T-cell (primary cell): ENCODE measurements at regions not wholly inside any gene's neighbourhood (a gene's known extent, or its start where the extent isn't known, plus 50 kb on each side); places are given as distances from the start of the nearest gene placed in this dataset.
A peak's percentile ranks its signal among the peaks of the same experiment; 100 is the strongest.

Experiments
- ATAC-seq, 4 experiments: fragments of 200-7000 bp in 3 of 4; fragments of 150-1000 bp in 1 of 4; cut with Tn5 transposase; replicated peaks in 1 of 4; 1 replicate in 3 of 4; 2 replicates in 1 of 4; pipeline ENCODE4 v1.10.0; 2021; ENCODE audit warnings: moderate library complexity in 3 of 4, mild to moderate bottlenecking in 2 of 4, moderate number of reproducible peaks in 1 of 4
- CTCF ChIA-PET, 2 donors: fragments of 300-600 bp; sonication (Branson Sonifier 250); formaldehyde crosslinking; loops; one replicate each; lab custom pipeline; 2022; ENCODE audit warnings: antibody characterized with exemption in 2 of 2; lab: Charles Lee
- POLR2A ChIA-PET, 2 donors: fragments of 300-600 bp; sonication (Branson Sonifier 250); formaldehyde crosslinking; loops; one replicate each; lab custom pipeline; 2022; ENCODE audit warnings: antibody characterized with exemption in 2 of 2; lab: Charles Lee
- DNase-seq, 35 experiments: peaks; one replicate each; pipeline versions ENCODE4 v3.0.0 to v3.0.0-alpha.2; 2013 to 2023
- H3K27ac ChIP-seq: one replicate; pipeline ENCODE4 v1.5.1; 2013; ENCODE audit warnings: low read length
- H3K27me3 ChIP-seq, 2 experiments: replicated peaks in 1 of 2; 1 replicate in 1 of 2; 2 replicates in 1 of 2; pipeline versions ENCODE4 v1.6.1 to v1.7.0; 2013; ENCODE audit warnings: low read length in 1 of 2, mixed read lengths in 1 of 2; ENCODE audit not compliant: control insufficient read depth in 2 of 2, insufficient read depth in 2 of 2; ENCODE audit errors: extremely low read depth in 1 of 2
- H3K36me3 ChIP-seq, 2 donors: 1 replicate in 1 of 2; 2 replicates in 1 of 2; pipeline versions ENCODE4 v1.6.1 to v1.7.0; 2013; ENCODE audit warnings: low read length in 1 of 2; ENCODE audit not compliant: control insufficient read depth in 2 of 2, insufficient read depth in 1 of 2; ENCODE audit errors: extremely low read depth in 1 of 2
- H3K4me1 ChIP-seq, 2 experiments: 1 replicate in 1 of 2; 2 replicates in 1 of 2; pipeline versions ENCODE4 v1.6.1 to v1.7.0; 2013; ENCODE audit warnings: low read length in 2 of 2, mixed read lengths in 1 of 2; ENCODE audit not compliant: insufficient read depth in 2 of 2, control insufficient read depth in 1 of 2; ENCODE audit errors: extremely low read depth in 1 of 2
- H3K4me3 ChIP-seq, 2 donors: 1 replicate in 1 of 2; 2 replicates in 1 of 2; pipeline versions ENCODE4 v1.5.1 to v1.7.0; 2013; ENCODE audit warnings: mild to moderate bottlenecking in 2 of 2, low read length in 1 of 2, moderate library complexity in 1 of 2; ENCODE audit not compliant: control insufficient read depth in 1 of 2; ENCODE audit errors: extremely low read depth in 1 of 2
- H3K9me3 ChIP-seq: 2 replicates; pipeline ENCODE4 v1.7.0; 2013
- H3K27ac Mint-ChIP-seq, 2 donors: one replicate each; pipeline ENCODE4 v1.8.0; 2020 to 2021; ENCODE audit warnings: mild to moderate bottlenecking in 2 of 2, mixed read lengths in 2 of 2
- H3K27me3 Mint-ChIP-seq, 2 donors: one replicate each; pipeline ENCODE4 v1.8.0; 2021 to 2022; ENCODE audit warnings: mixed read lengths in 2 of 2
- H3K36me3 Mint-ChIP-seq: one replicate; pipeline ENCODE4 v1.8.0; 2021; ENCODE audit warnings: mixed read lengths
- H3K4me1 Mint-ChIP-seq, 3 donors: one replicate each; pipeline ENCODE4 v1.8.0; 2020 to 2022; ENCODE audit warnings: mixed read lengths in 3 of 3, mild to moderate bottlenecking in 1 of 3
- H3K4me3 Mint-ChIP-seq, 3 donors: one replicate each; pipeline ENCODE4 v1.8.0; 2020 to 2022; ENCODE audit warnings: mild to moderate bottlenecking in 3 of 3, mixed read lengths in 3 of 3, moderate library complexity in 3 of 3
- H3K9me3 Mint-ChIP-seq, 3 donors: one replicate each; pipeline ENCODE4 v1.8.0; 2020 to 2022; ENCODE audit warnings: mixed read lengths in 3 of 3
- WGBS: methylation state at CpG from one replicate; pipeline ENCODE4 v1.1.5; 2013; ENCODE audit warnings: missing lambda C conversion rate; ENCODE audit not compliant: insufficient coverage; 5-methylcytosine and 5-hydroxymethylcytosine counted together

DNA sequence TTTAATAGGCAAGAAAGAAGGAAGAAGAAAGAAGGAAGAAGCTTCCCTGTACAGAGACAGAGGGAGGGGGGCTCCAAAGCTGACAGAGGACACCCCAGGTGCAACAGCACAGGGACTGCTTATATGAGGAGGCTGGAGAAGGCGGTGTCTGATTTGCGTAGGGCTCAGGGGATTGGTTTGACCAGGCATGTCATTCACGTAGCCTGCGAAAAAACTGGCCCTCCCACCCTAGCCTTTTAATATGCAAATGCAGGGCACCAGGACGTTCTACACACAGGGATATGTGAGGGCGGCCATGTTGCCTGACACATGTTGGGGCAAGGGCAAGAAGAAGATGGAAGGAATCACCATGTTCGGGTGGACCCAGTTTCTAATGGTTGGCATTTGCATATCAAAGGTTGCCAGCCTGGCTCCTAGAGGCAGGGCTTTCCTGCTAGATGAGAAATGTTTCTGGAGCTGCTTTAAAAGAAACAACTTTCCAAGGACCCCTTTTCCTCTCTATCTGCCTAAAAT, 305.4 kb upstream of the CDYL start:
- Histone ChIP-seq H3K27ac (no peak overlapping the region), H3K4me3 (no peak overlapping the region), H3K9me3 (no peaks in the 10 kb centered on the region), H3K36me3 (no peaks in the 10 kb centered on the region), H3K4me1 (no peaks in the 10 kb centered on the region), H3K27me3 (no peaks in the 10 kb centered on the region)
- DNase-seq (no peak), ATAC-seq (no peak)
- no peaks in the 10 kb centered on the region for H3K36me3 Mint-ChIP-seq
- H3K9me3 Mint-ChIP-seq: peaks cover 8 to 33% (median 15%) of the 10 kb centered on the region in 3 donors
- H3K27me3 Mint-ChIP-seq: peaks cover 0 to 3% of the 10 kb centered on the region in 2 donors
- CTCF ChIA-PET: no interaction called here
- H3K4me3 Mint-ChIP-seq: no peak overlapping the region
- POLR2A ChIA-PET: no interaction called here
- no peaks in the 10 kb centered on the region for H3K4me1 Mint-ChIP-seq
- 82% methylated on average over 3 of the region's 7 CpGs for WGBS
- no peak overlapping the region for H3K27ac Mint-ChIP-seq

- Histone ChIP-seq H3K36me3 (no peaks in the 10 kb centered on the region), H3K27me3 (peaks cover 0 to 3% of the 10 kb centered on the region in 2 experiments), H3K27ac (no peak overlapping the region), H3K9me3 (no peaks in the 10 kb centered on the region), H3K4me1 (no peaks in the 10 kb centered on the region), H3K4me3 (no peak overlapping the region)
- Mint-ChIP-seq H3K4me1 (no peaks in the 10 kb centered on the region), H3K36me3 (no peaks in the 10 kb centered on the region), H3K9me3 (peaks cover 8 to 19% (median 12%) of the 10 kb centered on the region in 3 donors), H3K27ac (no peak overlapping the region), H3K27me3 (peaks cover 0 to 3% of the 10 kb centered on the region in 2 donors), H3K4me3 (no peak overlapping the region)
- DNase-seq (peak in 1 of 35 experiments; percentile 1), ATAC-seq (no peak)
- ChIA-PET POLR2A (no interaction called here), CTCF (no interaction called here)
- WGBS: 74% methylated on average over 8 of the region's 9 CpGs
Observed at GRCh38 chr6:4466769-4467480, 309.3 kb upstream of the CDYL start.

- H3K4me1 Mint-ChIP-seq: no peaks in the 10 kb centered on the region
- H3K27ac Mint-ChIP-seq: no peak overlapping the region
- H3K27me3 Mint-ChIP-seq: peaks cover 0 to 3% of the 10 kb centered on the region in 2 donors
- WGBS: 17% methylated on average over 5 of the region's 7 CpGs
- Histone ChIP-seq H3K36me3 (no peaks in the 10 kb centered on the region), H3K27ac (no peak overlapping the region), H3K27me3 (peaks cover 0 to 3% of the 10 kb centered on the region in 2 experiments), H3K4me1 (no peaks in the 10 kb centered on the region), H3K4me3 (no peak overlapping the region), H3K9me3 (no peaks in the 10 kb centered on the region)
- H3K4me3 Mint-ChIP-seq: no peak overlapping the region
- CTCF ChIA-PET: no interaction called here
- no peaks in the 10 kb centered on the region for H3K36me3 Mint-ChIP-seq
- DNase-seq (no peak), ATAC-seq (no peak)
- H3K9me3 Mint-ChIP-seq: peaks cover 6 to 12% (median 8%) of the 10 kb centered on the region in 3 donors
- POLR2A ChIA-PET: no interaction called here
Observed at GRCh38 chr6:4466261-4466660, 309.9 kb upstream of the CDYL start.

DNA sequence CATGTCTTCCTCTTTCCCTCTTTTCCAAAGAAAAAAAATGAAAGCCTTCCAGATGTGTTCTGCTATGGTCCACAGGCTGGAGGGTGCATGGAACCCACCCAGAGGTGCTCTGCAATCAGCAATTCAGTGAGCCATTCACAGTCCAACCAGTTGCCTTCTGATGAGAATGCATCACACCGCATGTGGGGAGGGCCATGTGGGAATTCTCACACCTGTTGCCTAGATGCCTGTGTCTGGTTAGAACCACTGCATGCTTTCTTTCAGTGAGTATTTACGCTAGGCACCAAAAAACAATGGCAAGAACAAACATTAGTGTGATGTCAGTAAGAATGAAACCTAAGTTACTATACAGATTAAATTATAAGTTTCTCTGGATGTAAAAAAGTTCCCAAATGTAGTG, 311.6 kb upstream of the CDYL start:
- ATAC-seq (no peak), DNase-seq (no peak)
- Mint-ChIP-seq H3K36me3 (no peaks in the 10 kb centered on the region), H3K4me1 (no peaks in the 10 kb centered on the region), H3K27ac (no peak overlapping the region), H3K27me3 (peaks cover 3% of the 10 kb centered on the region in 2 donors), H3K4me3 (no peak overlapping the region), H3K9me3 (peaks cover 0 to 3% (median 0%) of the 10 kb centered on the region in 3 donors)
- WGBS: no CpG with 5 or more reads among the region's 2 CpGs
- peaks cover 0 to 3% of the 10 kb centered on the region in 2 experiments for H3K27me3 ChIP-seq
- no peak overlapping the region for H3K27ac ChIP-seq
- H3K4me1 ChIP-seq: no peaks in the 10 kb centered on the region
- no peaks in the 10 kb centered on the region for H3K9me3 ChIP-seq
- CTCF ChIA-PET: no interaction called here
- POLR2A ChIA-PET: no interaction called here
- H3K36me3 ChIP-seq: no peaks in the 10 kb centered on the region
- H3K4me3 ChIP-seq: no peak overlapping the region

DNA sequence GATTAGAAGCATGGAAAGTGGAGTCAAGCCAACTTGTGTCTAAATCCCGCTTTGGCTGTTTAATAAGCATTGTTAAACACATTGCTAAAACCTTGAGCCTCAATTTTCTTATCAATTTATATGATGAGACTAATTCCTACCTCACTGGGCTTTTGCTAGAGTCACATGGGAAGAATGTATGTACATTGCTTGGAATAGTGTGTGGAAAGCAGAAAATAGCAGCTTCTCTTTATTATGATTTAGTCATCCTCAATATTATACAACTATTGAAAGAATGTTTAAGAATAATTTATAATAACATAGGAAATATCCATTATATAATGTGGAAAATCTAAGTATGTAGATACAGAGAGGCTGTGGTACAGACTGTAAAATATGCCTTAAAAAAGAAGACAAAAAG, 313.0 kb upstream of the CDYL start:
- no CpG with 5 or more reads among the region's 1 CpG for WGBS
- no peaks in the 10 kb centered on the region for H3K36me3 ChIP-seq
- no peak overlapping the region for H3K27ac Mint-ChIP-seq
- ATAC-seq (no peak), DNase-seq (no peak)
- POLR2A ChIA-PET: no interaction called here
- H3K36me3 Mint-ChIP-seq: no peaks in the 10 kb centered on the region
- H3K4me1 Mint-ChIP-seq: no peaks in the 10 kb centered on the region
- CTCF ChIA-PET: no interaction called here
- peaks cover 0 to 3% of the 10 kb centered on the region in 2 experiments for H3K27me3 ChIP-seq
- no peak overlapping the region for H3K4me3 ChIP-seq
- peaks cover 2 to 11% of the 10 kb centered on the region in 2 donors for H3K27me3 Mint-ChIP-seq
- no peaks in the 10 kb centered on the region for H3K9me3 ChIP-seq
- peaks cover 0 to under 1% (median 0%) of the 10 kb centered on the region in 3 donors for H3K9me3 Mint-ChIP-seq
- no peak overlapping the region for H3K27ac ChIP-seq
- no peaks in the 10 kb centered on the region for H3K4me1 ChIP-seq
- no peak overlapping the region for H3K4me3 Mint-ChIP-seq

GRCh38 chr6:4460586-4461475, 315.4 kb upstream of the CDYL start:
- ATAC-seq: no peak
- Histone ChIP-seq H3K9me3 (no peaks in the 10 kb centered on the region), H3K4me1 (no peaks in the 10 kb centered on the region), H3K4me3 (no peak overlapping the region), H3K36me3 (no peaks in the 10 kb centered on the region), H3K27me3 (peaks cover 0 to 3% of the 10 kb centered on the region in 2 experiments), H3K27ac (no peak overlapping the region)
- Mint-ChIP-seq H3K4me1 (no peaks in the 10 kb centered on the region), H3K27me3 (peaks cover 1 to 11% of the 10 kb centered on the region in 2 donors), H3K4me3 (no peak overlapping the region), H3K27ac (no peak overlapping the region), H3K9me3 (no peaks in the 10 kb centered on the region), H3K36me3 (no peaks in the 10 kb centered on the region)
- ChIA-PET POLR2A (no interaction called here), CTCF (interaction anchor here in 1 of 2 donors (0.5 kb wide), 1 partner anchor 331 kb away, joined by 3 read pairs; no protein-coding TSS in a partner anchor)
- DNase-seq: no peak
- 86% methylated on average over 20 of the region's 21 CpGs for WGBS
